Keratinocyte (primary cell): ENCODE measurements at regions not wholly inside any gene's neighbourhood (a gene's known extent, or its start where the extent isn't known, plus 50 kb on each side); places are given as distances from the start of the nearest gene placed in this dataset.

Experiments used
- EZH2 ChIP-seq: IDR thresholded peaks from one replicate; pipeline ENCODE4 v1.6.1; 2012; ENCODE audit warnings: inconsistent platforms, mild to moderate bottlenecking, low read length, moderate library complexity
- TF ChIP-seq, protein P1 (sequence below), 3 experiments: IDR thresholded peaks in 1 of 3; conservative IDR thresholded peaks in 1 of 3; optimal IDR thresholded peaks in 1 of 3; 2 replicates in 2 of 3; 3 replicates in 1 of 3; pipeline versions ENCODE3 to v1.5.1; 2011; ENCODE audit warnings: low read length in 3 of 3, mild to moderate bottlenecking in 3 of 3, moderate library complexity in 2 of 3, control low read depth in 1 of 3, inconsistent platforms in 1 of 3; ENCODE audit not compliant: insufficient read depth in 2 of 3; ENCODE audit errors: extremely low read depth in 1 of 3

DNA sequence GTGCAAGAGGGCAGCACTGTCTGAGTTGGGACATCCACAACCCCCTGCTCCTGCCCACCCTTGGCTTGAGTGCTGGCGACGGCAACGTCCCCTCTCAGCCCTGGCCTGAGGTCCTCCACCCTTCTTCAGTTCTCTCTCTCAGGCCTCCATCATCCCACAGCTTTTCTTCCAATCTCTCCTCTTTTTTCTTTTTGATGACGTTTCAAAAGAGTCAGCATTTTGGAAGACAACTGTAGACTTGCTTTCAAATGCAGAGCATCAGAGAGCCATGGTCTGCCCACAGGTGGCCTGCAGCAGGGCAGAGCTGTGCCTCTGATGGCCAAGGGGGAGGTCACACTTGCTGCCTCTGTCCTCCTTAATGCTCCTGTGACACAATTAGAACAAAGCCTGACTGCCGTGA is 775.4 kb downstream of the KCNJ18 start:
- TF ChIP-seq, protein P1, sequence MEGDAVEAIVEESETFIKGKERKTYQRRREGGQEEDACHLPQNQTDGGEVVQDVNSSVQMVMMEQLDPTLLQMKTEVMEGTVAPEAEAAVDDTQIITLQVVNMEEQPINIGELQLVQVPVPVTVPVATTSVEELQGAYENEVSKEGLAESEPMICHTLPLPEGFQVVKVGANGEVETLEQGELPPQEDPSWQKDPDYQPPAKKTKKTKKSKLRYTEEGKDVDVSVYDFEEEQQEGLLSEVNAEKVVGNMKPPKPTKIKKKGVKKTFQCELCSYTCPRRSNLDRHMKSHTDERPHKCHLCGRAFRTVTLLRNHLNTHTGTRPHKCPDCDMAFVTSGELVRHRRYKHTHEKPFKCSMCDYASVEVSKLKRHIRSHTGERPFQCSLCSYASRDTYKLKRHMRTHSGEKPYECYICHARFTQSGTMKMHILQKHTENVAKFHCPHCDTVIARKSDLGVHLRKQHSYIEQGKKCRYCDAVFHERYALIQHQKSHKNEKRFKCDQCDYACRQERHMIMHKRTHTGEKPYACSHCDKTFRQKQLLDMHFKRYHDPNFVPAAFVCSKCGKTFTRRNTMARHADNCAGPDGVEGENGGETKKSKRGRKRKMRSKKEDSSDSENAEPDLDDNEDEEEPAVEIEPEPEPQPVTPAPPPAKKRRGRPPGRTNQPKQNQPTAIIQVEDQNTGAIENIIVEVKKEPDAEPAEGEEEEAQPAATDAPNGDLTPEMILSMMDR (optimal IDR thresholded peaks at IDR 0.05 in 1 of 3, IDR thresholded peaks at IDR 0.05 in 1 of 3, conservative IDR thresholded peaks at IDR 0.05 in 1 of 3; ENCODE audit: extremely low read depth in 1 of 3, insufficient read depth in 2 of 3, low read length in 3 of 3): no peak
- no peak for TF ChIP-seq EZH2
